ENCODE measurements at regions not wholly inside any gene's neighbourhood (a gene's known extent, or its start where the extent isn't known, plus 50 kb on each side); places are given as distances from the start of the nearest gene placed in this dataset.

DNA sequence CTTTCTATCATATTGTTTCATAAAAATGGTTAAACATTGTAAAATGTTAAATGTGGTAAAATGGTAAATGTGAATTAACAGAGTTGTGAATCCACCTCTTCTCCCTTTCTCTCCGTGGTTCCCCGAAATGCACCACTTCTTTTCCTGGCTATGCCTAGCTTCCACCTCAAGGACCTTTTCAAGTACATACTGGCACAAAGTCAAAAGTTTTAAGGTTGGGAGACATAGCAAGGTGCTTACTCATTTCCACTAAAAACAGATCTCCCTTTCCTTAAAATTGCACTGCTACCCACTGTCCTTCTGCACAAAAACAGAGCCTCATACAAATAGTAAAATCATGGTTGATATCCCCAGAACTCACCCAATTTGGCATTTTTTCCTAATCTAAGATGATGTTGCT lies 558.2 kb downstream of the SLITRK6 start:
- H3K27ac ChIP-seq: no peak overlapping the region
- TF ChIP-seq, protein P1, sequence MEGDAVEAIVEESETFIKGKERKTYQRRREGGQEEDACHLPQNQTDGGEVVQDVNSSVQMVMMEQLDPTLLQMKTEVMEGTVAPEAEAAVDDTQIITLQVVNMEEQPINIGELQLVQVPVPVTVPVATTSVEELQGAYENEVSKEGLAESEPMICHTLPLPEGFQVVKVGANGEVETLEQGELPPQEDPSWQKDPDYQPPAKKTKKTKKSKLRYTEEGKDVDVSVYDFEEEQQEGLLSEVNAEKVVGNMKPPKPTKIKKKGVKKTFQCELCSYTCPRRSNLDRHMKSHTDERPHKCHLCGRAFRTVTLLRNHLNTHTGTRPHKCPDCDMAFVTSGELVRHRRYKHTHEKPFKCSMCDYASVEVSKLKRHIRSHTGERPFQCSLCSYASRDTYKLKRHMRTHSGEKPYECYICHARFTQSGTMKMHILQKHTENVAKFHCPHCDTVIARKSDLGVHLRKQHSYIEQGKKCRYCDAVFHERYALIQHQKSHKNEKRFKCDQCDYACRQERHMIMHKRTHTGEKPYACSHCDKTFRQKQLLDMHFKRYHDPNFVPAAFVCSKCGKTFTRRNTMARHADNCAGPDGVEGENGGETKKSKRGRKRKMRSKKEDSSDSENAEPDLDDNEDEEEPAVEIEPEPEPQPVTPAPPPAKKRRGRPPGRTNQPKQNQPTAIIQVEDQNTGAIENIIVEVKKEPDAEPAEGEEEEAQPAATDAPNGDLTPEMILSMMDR (conservative IDR thresholded peaks at IDR 0.05): no peak
- no peak for TF ChIP-seq ZFX (IDR thresholded peaks at IDR 0.05)

DNA sequence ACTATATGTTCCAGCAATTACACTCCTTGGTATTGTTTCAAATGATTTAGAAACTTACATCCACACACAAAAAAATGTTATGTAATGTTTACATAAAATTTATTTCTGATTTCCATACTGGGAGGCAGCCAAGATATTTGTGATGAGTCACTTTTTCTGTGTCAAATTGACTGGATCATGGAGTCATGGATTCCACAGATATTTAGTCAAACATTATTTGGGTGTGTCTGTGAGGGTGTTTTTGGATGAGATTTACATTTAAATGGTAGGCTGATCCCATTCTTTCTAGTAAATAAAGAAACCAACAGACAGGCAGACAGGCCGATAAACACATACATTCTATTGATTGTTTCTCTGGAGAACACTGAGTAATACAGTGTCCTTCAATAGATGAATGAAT lies 562.8 kb downstream of the SLITRK6 start:
- no peak overlapping the region for H3K27ac ChIP-seq
- no peak for TF ChIP-seq ZFX (IDR thresholded peaks at IDR 0.05)
- TF ChIP-seq, protein P1 (conservative IDR thresholded peaks at IDR 0.05): no peak

DNA sequence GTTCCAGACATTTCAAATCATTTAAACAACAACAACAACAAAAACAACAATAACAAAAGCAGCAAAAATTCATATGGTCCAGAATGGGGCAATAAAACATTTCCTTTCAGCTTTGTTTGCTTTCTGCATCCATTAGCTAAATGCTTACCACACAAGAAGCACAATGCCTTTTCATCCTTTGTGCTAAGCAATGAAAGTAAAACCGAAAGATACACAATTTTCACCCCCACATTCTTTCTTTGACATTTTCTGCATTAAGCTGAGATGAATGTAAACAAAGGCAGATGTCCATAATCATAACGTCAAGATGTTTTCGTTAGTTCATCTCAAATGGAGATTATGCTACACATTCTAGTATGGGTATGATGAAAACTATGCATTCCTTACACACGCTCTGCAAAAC lies 568.5 kb downstream of the SLITRK6 start:
- TF ChIP-seq ZFX (IDR thresholded peaks at IDR 0.05): no peak
- TF ChIP-seq, protein P1 (conservative IDR thresholded peaks at IDR 0.05): no peak
- H3K27ac ChIP-seq: no peak overlapping the region

DNA sequence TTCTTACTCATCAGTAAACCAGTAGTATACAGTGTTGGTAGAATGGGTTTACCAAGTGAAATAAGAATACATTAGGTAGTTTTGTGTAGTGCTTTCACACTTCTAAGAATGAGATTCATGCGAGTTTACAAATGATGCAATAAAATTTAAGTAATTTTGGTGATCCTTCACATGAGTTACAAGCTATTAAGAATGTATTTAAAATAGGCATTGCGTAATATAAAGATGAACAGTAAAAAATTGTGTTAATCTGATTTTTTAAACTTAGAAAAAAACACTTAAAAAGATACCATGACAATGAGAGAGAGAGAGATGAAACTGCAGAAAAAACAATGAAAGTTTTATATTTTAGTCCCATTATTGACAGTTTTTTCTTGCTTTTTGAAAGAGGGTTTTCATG lies 570.5 kb downstream of the SLITRK6 start:
- TF ChIP-seq ZFX (IDR thresholded peaks at IDR 0.05): no peak
- TF ChIP-seq, protein P1 (conservative IDR thresholded peaks at IDR 0.05): no peak
- H3K27ac ChIP-seq: no peak overlapping the region

DNA sequence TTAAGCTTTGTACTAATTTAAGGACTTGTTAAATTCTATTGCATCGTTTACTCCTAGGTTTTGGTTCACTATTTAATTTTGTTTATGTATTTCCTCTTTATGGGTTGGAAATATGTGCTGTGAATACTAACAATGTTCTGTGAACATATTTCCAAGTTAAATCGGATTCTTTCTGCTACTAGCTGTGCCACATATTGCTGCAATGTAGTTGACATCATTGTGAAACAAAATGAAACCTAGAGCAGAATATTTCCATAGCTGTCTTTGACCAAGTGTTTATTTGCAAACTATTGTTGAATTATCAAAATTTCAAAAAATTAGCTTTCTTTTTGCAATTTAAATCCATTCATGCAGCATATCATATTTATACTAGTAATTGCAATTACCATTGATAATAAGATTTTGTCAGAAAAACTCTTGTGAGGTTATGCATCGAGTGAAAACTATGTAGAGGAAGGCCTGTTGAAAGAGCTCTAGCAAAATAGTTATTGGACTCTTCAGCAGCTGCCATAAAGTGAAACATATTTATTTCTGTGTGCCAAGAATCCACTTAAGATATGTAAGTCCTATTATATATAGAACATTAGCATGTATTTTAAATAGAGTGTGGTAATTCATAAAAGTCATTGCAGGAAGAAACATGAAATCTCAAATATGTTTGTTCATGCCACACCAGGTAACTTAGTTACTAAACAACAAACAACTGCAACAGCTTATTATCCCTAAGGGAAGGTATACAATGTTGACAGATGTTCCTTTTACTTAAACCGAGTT lies 575.1 kb downstream of the SLITRK6 start:
- no peak overlapping the region for H3K27ac ChIP-seq
- TF ChIP-seq, protein P1 (conservative IDR thresholded peaks at IDR 0.05): no peak
- TF ChIP-seq ZFX (IDR thresholded peaks at IDR 0.05): no peak

DNA sequence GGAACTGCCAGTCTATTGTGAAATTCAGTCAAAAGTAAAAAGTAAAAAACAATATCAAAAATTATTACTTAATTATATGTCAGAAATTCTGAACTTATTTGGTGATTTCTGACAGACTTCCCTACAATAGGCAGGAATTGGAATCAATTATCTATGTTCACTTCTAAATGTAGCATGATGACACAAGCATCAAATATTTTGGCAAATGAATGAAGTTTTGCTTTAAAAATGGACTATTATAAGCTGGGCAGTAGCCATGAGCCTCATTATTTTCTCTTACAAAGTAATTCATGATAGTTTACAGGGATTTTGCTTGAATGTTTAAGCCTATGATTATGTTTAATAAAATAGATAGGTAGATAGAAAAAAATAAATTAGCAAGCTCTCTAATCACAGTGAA lies 582.6 kb downstream of the SLITRK6 start:
- no peak for TF ChIP-seq ZFX (IDR thresholded peaks at IDR 0.05)
- TF ChIP-seq, protein P1 (conservative IDR thresholded peaks at IDR 0.05): no peak
- H3K27ac ChIP-seq: no peak overlapping the region

DNA sequence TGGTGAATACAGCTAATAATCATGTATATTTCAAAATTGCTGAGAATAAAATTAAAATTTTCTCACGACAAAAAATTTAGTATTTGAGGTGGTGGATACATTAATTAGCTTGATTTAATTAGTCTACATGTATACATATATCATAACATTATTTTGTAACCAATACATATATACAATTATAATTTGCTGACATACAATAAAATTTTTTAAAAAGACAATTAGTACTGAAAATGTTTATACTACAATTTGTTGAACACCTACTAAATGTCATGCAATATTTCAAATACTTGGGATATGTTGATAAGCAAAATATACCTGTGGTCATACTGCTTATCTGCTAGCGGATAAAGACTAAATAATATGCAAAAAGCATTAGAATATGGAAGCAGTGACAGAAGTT lies 586.5 kb downstream of the SLITRK6 start:
- no peak for TF ChIP-seq ZFX (IDR thresholded peaks at IDR 0.05)
- TF ChIP-seq, protein P1 (conservative IDR thresholded peaks at IDR 0.05): no peak
- no peak overlapping the region for H3K27ac ChIP-seq
